ENCODE measurements at regions not wholly inside any gene's neighbourhood (a gene's known extent, or its start where the extent isn't known, plus 50 kb on each side); places are given as distances from the start of the nearest gene placed in this dataset.

- H3K4me1 ChIP-seq (replicated peaks in 1 of 2; ENCODE audit: control insufficient read depth in 2 of 2, insufficient read depth in 2 of 2, low read length in 2 of 2): no peaks in the 10 kb centered on the region
- no peak overlapping the region; the same call in 1 of the 2 replicates for H3K4me2 ChIP-seq (ENCODE audit: insufficient read depth, low read length)
- 2% methylated on average over 4 of the region's 4 CpGs for WGBS (ENCODE audit: insufficient coverage, low coverage, missing lambda C conversion rate)
- no peak for TF ChIP-seq MLX (CRISPR knock-in tag; conservative IDR thresholded peaks at IDR 0.05)
- no peak for TF ChIP-seq MEIS2 (IDR thresholded peaks at IDR 0.05; ENCODE audit: partially characterized antibody)
- no peak for TF ChIP-seq MAFK (IDR thresholded peaks at IDR 0.05; ENCODE audit: low read length)
- no peak for TF ChIP-seq SMARCB1 (IDR thresholded peaks at IDR 0.05; ENCODE audit: insufficient read length, low read depth)
- no peak for TF ChIP-seq TAF9B (IDR thresholded peaks at IDR 0.05; ENCODE audit: partially characterized antibody)
- TF ChIP-seq ZNF134 (CRISPR knock-in tag; conservative IDR thresholded peaks at IDR 0.05): no peak
- no peak for TF ChIP-seq BRF1 (IDR thresholded peaks at IDR 0.05; ENCODE audit: borderline replicate concordance, extremely low read depth, insufficient read length)
- TF ChIP-seq NR0B1 (IDR thresholded peaks at IDR 0.05; ENCODE audit: partially characterized antibody): no peak
- no peak for TF ChIP-seq BRCA1 (IDR thresholded peaks at IDR 0.05)
- TF ChIP-seq BRCA1 (CRISPR knock-in tag; IDR thresholded peaks at IDR 0.05): no peak
- no peak for TF ChIP-seq CHCHD3 (CRISPR knock-in tag; IDR thresholded peaks at IDR 0.05)
- TF ChIP-seq ZNF584 (CRISPR knock-in tag; IDR thresholded peaks at IDR 0.05; ENCODE audit: low read depth): no peak
- TF ChIP-seq THAP7 (CRISPR knock-in tag; IDR thresholded peaks at IDR 0.05): no peak
- no peak for TF ChIP-seq CBX3 (IDR thresholded peaks at IDR 0.05; ENCODE audit: borderline replicate concordance in 1 of 2, low read length in 2 of 2)
- TF ChIP-seq RFX1 (IDR thresholded peaks at IDR 0.05): no peak
- TF ChIP-seq GTF2B (IDR thresholded peaks at IDR 0.05; ENCODE audit: extremely low read depth, insufficient read length): no peak
- TF ChIP-seq OTX1 (CRISPR knock-in tag; IDR thresholded peaks at IDR 0.05): no peak
- TF ChIP-seq ZZZ3 (IDR thresholded peaks at IDR 0.05): no peak
- ChIA-PET CTCF (ENCODE audit: low intra/inter-chr PET ratio) (no interaction called here), POLR2A (interaction anchor here (0.6 kb wide), 1 partner anchor 44 kb away, joined by 4 read pairs; no protein-coding TSS in a partner anchor)
- H3K79me2 ChIP-seq (ENCODE audit: control insufficient read depth, insufficient read depth, low read length): no peaks in the 10 kb centered on the region
- no peak for DNase-seq (ENCODE audit: extremely low read depth in 1 of 4, low spot score in 3 of 4)
- no peak overlapping the region for H3K9ac ChIP-seq (ENCODE audit: insufficient read depth in 1 of 2, low read depth in 2 of 2, low read length in 2 of 2)
- intact Hi-C loops (cut with micrococcal nuclease) (no loop called here), in situ Hi-C loops (cut with MboI) (no loop called here)
- no peaks in the 10 kb centered on the region for H3K27me3 ChIP-seq (ENCODE audit: control insufficient read depth in 2 of 2, insufficient read depth in 2 of 2, low read length in 2 of 2)
- BruUV-seq (replicated peaks): no TSS peak
- H2AFZ ChIP-seq (ENCODE audit: low read depth, low read length): peak overlapping the region; percentile 18
- no peak for ATAC-seq
- H3K27ac ChIP-seq (ENCODE audit: extremely low read depth, low read depth, low read length): no peak overlapping the region
- H3K4me3 ChIP-seq: no peak overlapping the region
- H4K20me1 ChIP-seq (replicated peaks; ENCODE audit: control insufficient read depth, insufficient read depth, low read length): no peaks in the 10 kb centered on the region
- no peak for FAIRE-seq
- H3K9me1 ChIP-seq (ENCODE audit: control insufficient read depth, insufficient read depth, low read length): no peaks in the 10 kb centered on the region
- no peaks in the 10 kb centered on the region for H3K9me3 ChIP-seq (replicated peaks; ENCODE audit: control insufficient read depth, insufficient read depth, low read depth, low read length)
- H3K36me3 ChIP-seq (ENCODE audit: control insufficient read depth, insufficient read depth, low read length): no peaks in the 10 kb centered on the region
Observed at GRCh38 chr21:19557046-19557445, 1153.5 kb upstream of the TMPRSS15 start.

All from K562 (cell line).